HepG2 (cell line): ENCODE measurements at regions not wholly inside any gene's neighbourhood (a gene's known extent, or its start where the extent isn't known, plus 50 kb on each side); places are given as distances from the start of the nearest gene placed in this dataset.

ENCODE experiments used
- ATAC-seq: fragments of 200-7000 bp; cut with Tn5 transposase; 3 replicates; pipeline ENCODE4 v1.9.1; 2020; ENCODE audit warnings: mild to moderate bottlenecking, moderate library complexity
- BruUV-seq: library from RNA; stranded (reverse); fragments of 400-500 nt; replicated peaks from 2 replicates; lab custom pipeline; 2021; lab: Mats Ljungman, UMichigan
- CTCF ChIA-PET: fragments of 300-600 bp; formaldehyde crosslinking; extraction: SDS; loops from one replicate; lab custom pipeline; 2021; ENCODE audit warnings: low total read pairs, inconsistent platforms, low intra/inter-chr PET ratio; lab: Yijun Ruan, JAX
- POLR2A ChIA-PET: fragments of 350-600 bp; sonication (Branson Sonifier 250); formaldehyde crosslinking; loops from one replicate; lab custom pipeline; 2020; ENCODE audit warnings: antibody characterized with exemption, inconsistent platforms; lab: Yijun Ruan, JAX
- DNase-seq: peaks from one replicate; pipeline ENCODE4 v3.0.0-alpha.2; 2015; ENCODE audit warnings: low spot score
- FAIRE-seq: peaks from 3 replicates; lab custom pipeline; 2011; peaks lifted over from hg19 to GRCh38; lab: Jason Lieb, UNC
- H2AFZ ChIP-seq: one replicate; pipeline ENCODE4 v1.6.1; 2011; ENCODE audit warnings: low read length, inconsistent platforms
- H3K27ac ChIP-seq: fragments of 300-600 bp; 3 replicates; pipeline ENCODE4 v1.8.0; 2011; ENCODE audit warnings: mixed run types, mild to moderate bottlenecking, mixed read lengths, low read length, inconsistent platforms; ENCODE audit not compliant: insufficient read depth; ENCODE audit errors: extremely low read length
- H3K27me3 ChIP-seq, 2 experiments: fragments of 200-600 bp in 1 of 2; 2 replicates in 1 of 2; 3 replicates in 1 of 2; pipeline versions ENCODE4 v1.6.0 to v1.8.0; 2011; ENCODE audit warnings: low read length in 2 of 2, mild to moderate bottlenecking in 2 of 2, moderate library complexity in 2 of 2, inconsistent platforms in 1 of 2; ENCODE audit not compliant: insufficient read depth in 2 of 2, control insufficient read depth in 1 of 2
- H3K36me3 ChIP-seq, 2 experiments: fragments of 200-600 bp in 1 of 2; replicated peaks in 1 of 2; 2 replicates in 1 of 2; 3 replicates in 1 of 2; pipeline versions ENCODE4 v1.5.1 to v1.8.0; 2011; ENCODE audit warnings: low read length in 2 of 2, inconsistent platforms in 1 of 2; ENCODE audit not compliant: insufficient read depth in 2 of 2, control insufficient read depth in 1 of 2
- H3K4me1 ChIP-seq: 2 replicates; pipeline ENCODE4 v1.5.1; 2012; ENCODE audit warnings: low read length, inconsistent platforms; ENCODE audit not compliant: insufficient read depth
- H3K4me2 ChIP-seq: 2 replicates; pipeline ENCODE4 v1.6.0; 2011; ENCODE audit warnings: low read depth, low read length, inconsistent platforms
- H3K4me3 ChIP-seq, 3 experiments: fragments of 200-600 bp in 1 of 3; sonication (generic), shearing (Covaris generic) in 1 of 3; replicated peaks in 1 of 3; 2 replicates each; pipeline ENCODE4 v1.5.1; 2011 to 2016; ENCODE audit warnings: low read length in 3 of 3, inconsistent platforms in 2 of 3, low read depth in 2 of 3, mild to moderate bottlenecking in 2 of 3, control low read depth in 1 of 3, mixed read lengths in 1 of 3; ENCODE audit not compliant: insufficient read depth in 1 of 3
- H3K79me2 ChIP-seq: one replicate; pipeline ENCODE4 v1.6.1; 2011; ENCODE audit warnings: low read length, inconsistent platforms; ENCODE audit not compliant: insufficient read depth
- H3K9ac ChIP-seq: 2 replicates; pipeline ENCODE4 v1.6.0; 2011; ENCODE audit warnings: mild to moderate bottlenecking, low read depth, low read length, inconsistent platforms; ENCODE audit not compliant: insufficient read depth
- H3K9me3 ChIP-seq: 2 replicates; pipeline ENCODE4 v1.5.1; 2012; ENCODE audit warnings: mild to moderate bottlenecking, low read length
- H4K20me1 ChIP-seq: 2 replicates; pipeline ENCODE4 v1.6.0; 2011; ENCODE audit warnings: inconsistent platforms, mild to moderate bottlenecking, low read length, moderate library complexity; ENCODE audit not compliant: insufficient read depth
- CREBL2 ChIP-seq: sonication (generic); formaldehyde crosslinking; IDR thresholded peaks from 2 replicates; pipeline ENCODE4 v1.8.1; 2023; ENCODE audit warnings: missing genetic modification reagents, mild to moderate bottlenecking, borderline replicate concordance
- ELK4 ChIP-seq: sonication (generic); formaldehyde crosslinking; IDR thresholded peaks from 2 replicates; pipeline ENCODE4 v1.9.0; 2021; ENCODE audit warnings: missing genetic modification reagents, borderline replicate concordance
- HMGXB3 ChIP-seq: sonication (generic); formaldehyde crosslinking; IDR thresholded peaks from 2 replicates; pipeline ENCODE4 v1.4.0; 2020; ENCODE audit warnings: missing genetic modification reagents, borderline replicate concordance
- MTF1 ChIP-seq: sonication (generic); formaldehyde crosslinking; IDR thresholded peaks from 2 replicates; pipeline ENCODE4 v1.5.0; 2020; ENCODE audit warnings: missing genetic modification reagents
- RNF2 ChIP-seq: fragments of 450-650 bp; conservative IDR thresholded peaks from 2 replicates; pipeline ENCODE4 v1.6.1; 2016; ENCODE audit warnings: low read depth
- SMARCC2 ChIP-seq: fragments of 450-650 bp; IDR thresholded peaks from 2 replicates; pipeline ENCODE4 v1.6.1; 2017; ENCODE audit warnings: antibody characterized with exemption, mild to moderate bottlenecking
- SP1 ChIP-seq, 2 experiments: fragments of 450-650 bp in 1 of 2; sonication (generic) in 1 of 2; formaldehyde crosslinking in 1 of 2; IDR thresholded peaks; 2 replicates each; pipeline versions ENCODE4 v1.4.0 to v1.6.1; 2016 to 2020; ENCODE audit warnings: missing genetic modification reagents in 1 of 2
- ZNF7 ChIP-seq: IDR thresholded peaks from 2 replicates; pipeline ENCODE4 v1.6.1; 2016; ENCODE audit warnings: missing biosample characterization, missing genetic modification reagents
- whole genome bisulfite sequencing: methylation state at CpG from one replicate; pipeline ENCODE4 v1.1.6; 2017; ENCODE audit warnings: low lambda C conversion rate; 5-methylcytosine and 5-hydroxymethylcytosine counted together
- in situ Hi-C: cut with HindIII; loops from 2 replicates; pipeline ENCODE4 v1.10.0; 2017; ENCODE audit warnings: low pct_unique_long_range_greater_than_20kb; ENCODE audit not compliant: extremely low pct_ligation_motif_present
- intact Hi-C: fragments of 100-400 bp; cut with micrococcal nuclease; formaldehyde crosslinking; loops from one replicate; pipeline ENCODE4 v1.10.0; 2022; ENCODE audit not compliant: unreplicated experiment

- ChIA-PET CTCF (no interaction called here), POLR2A (no interaction called here)
- no peaks in the 10 kb centered on the region for H3K27me3 ChIP-seq
- BruUV-seq: no TSS peak
- no peaks in the 10 kb centered on the region for H4K20me1 ChIP-seq
- intact Hi-C loops: no loop called here
- no peak overlapping the region for H3K27ac ChIP-seq
- FAIRE-seq (no peak), DNase-seq (no peak), ATAC-seq (no peak)
- TF ChIP-seq CREBL2 (CRISPR knock-in tag) (no peak), ELK4 (CRISPR knock-in tag) (no peak), RNF2 (no peak), MTF1 (no peak), SP1 (IDR thresholded peaks at IDR 0.05) (no peak), SP1 (CRISPR knock-in tag; IDR thresholded peaks at IDR 0.05) (no peak), SMARCC2 (no peak), HMGXB3 (CRISPR knock-in tag) (no peak), ZNF7 (CRISPR knock-in tag) (no peak)
- H2AFZ ChIP-seq: no peak overlapping the region
- 0% methylated on average over 1 of the region's 1 CpG for WGBS
- H3K4me2 ChIP-seq: no peak overlapping the region
- in situ Hi-C loops: no loop called here
- H3K4me3 ChIP-seq: no peak overlapping the region
- no peak overlapping the region for H3K9ac ChIP-seq
- no peaks in the 10 kb centered on the region for H3K36me3 ChIP-seq
- H3K9me3 ChIP-seq: peaks cover 69% of the 10 kb centered on the region
- H3K4me1 ChIP-seq: no peaks in the 10 kb centered on the region
- no peaks in the 10 kb centered on the region for H3K79me2 ChIP-seq
Observed at GRCh38 chr13:105778196-105778595, 757.3 kb downstream of the EFNB2 start.
